ENCODE measurements at regions not wholly inside any gene's neighbourhood (a gene's known extent, or its start where the extent isn't known, plus 50 kb on each side); places are given as distances from the start of the nearest gene placed in this dataset.

GRCh38 chr18:63067939-63068338, 251.6 kb downstream of the BCL2 start:
- no peaks in the 10 kb centered on the region; the same call in 2 of the 3 replicates for H3K9me3 Mint-ChIP-seq
- H3K27ac Mint-ChIP-seq = no peak overlapping the region
- no peaks in the 10 kb centered on the region for H3K79me2 ChIP-seq (replicated peaks; ENCODE audit: insufficient read depth)
- H3K27me3 Mint-ChIP-seq (ENCODE audit: insufficient read depth, low read depth, poor library complexity) = peaks cover 4% of the 10 kb centered on the region
- no peaks in the 10 kb centered on the region for H3F3A ChIP-seq (replicated peaks; ENCODE audit: low read depth)
- H3K27me3 ChIP-seq (ENCODE audit: insufficient read depth) = no peaks in the 10 kb centered on the region
- H2AFZ ChIP-seq = no peak overlapping the region
- peaks cover 3% of the 10 kb centered on the region; the same call in 2 of the 3 replicates for H3K4me1 Mint-ChIP-seq
- no peaks in the 10 kb centered on the region for H3K4me1 ChIP-seq (ENCODE audit: insufficient read depth)
- no peak overlapping the region for H3K4me3 ChIP-seq
- H3K27ac ChIP-seq (ENCODE audit: low read depth) = no peak overlapping the region
- no peaks in the 10 kb centered on the region for H3K36me3 Mint-ChIP-seq (ENCODE audit: low read depth)
- no peak overlapping the region for H3K4me2 ChIP-seq
- ATAC-seq (no peak), DNase-seq (ENCODE audit: low spot score) (no peak)
- no peak overlapping the region for H3K4me3 Mint-ChIP-seq
- no peaks in the 10 kb centered on the region; the same call in 1 of the 2 replicates for H3K9me2 ChIP-seq (ENCODE audit: insufficient read depth)
- no peaks in the 10 kb centered on the region for H4K20me1 ChIP-seq (replicated peaks; ENCODE audit: insufficient read depth)
- TF ChIP-seq, protein P1, sequence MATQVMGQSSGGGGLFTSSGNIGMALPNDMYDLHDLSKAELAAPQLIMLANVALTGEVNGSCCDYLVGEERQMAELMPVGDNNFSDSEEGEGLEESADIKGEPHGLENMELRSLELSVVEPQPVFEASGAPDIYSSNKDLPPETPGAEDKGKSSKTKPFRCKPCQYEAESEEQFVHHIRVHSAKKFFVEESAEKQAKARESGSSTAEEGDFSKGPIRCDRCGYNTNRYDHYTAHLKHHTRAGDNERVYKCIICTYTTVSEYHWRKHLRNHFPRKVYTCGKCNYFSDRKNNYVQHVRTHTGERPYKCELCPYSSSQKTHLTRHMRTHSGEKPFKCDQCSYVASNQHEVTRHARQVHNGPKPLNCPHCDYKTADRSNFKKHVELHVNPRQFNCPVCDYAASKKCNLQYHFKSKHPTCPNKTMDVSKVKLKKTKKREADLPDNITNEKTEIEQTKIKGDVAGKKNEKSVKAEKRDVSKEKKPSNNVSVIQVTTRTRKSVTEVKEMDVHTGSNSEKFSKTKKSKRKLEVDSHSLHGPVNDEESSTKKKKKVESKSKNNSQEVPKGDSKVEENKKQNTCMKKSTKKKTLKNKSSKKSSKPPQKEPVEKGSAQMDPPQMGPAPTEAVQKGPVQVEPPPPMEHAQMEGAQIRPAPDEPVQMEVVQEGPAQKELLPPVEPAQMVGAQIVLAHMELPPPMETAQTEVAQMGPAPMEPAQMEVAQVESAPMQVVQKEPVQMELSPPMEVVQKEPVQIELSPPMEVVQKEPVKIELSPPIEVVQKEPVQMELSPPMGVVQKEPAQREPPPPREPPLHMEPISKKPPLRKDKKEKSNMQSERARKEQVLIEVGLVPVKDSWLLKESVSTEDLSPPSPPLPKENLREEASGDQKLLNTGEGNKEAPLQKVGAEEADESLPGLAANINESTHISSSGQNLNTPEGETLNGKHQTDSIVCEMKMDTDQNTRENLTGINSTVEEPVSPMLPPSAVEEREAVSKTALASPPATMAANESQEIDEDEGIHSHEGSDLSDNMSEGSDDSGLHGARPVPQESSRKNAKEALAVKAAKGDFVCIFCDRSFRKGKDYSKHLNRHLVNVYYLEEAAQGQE (IDR thresholded peaks at IDR 0.05; ENCODE audit: unreplicated experiment) = no peak
- no peak for TF ChIP-seq POLR2AphosphoS5 (IDR thresholded peaks at IDR 0.05; ENCODE audit: low read depth)
- H3K36me3 ChIP-seq (ENCODE audit: insufficient read depth) = no peaks in the 10 kb centered on the region

GRCh38 chr18:63065172-63065571, 254.4 kb downstream of the BCL2 start:
- H3K4me3 ChIP-seq = no peak overlapping the region
- no peak overlapping the region for H3K4me2 ChIP-seq
- no peaks in the 10 kb centered on the region for H3K79me2 ChIP-seq (replicated peaks; ENCODE audit: insufficient read depth)
- no peaks in the 10 kb centered on the region for H4K20me1 ChIP-seq (replicated peaks; ENCODE audit: insufficient read depth)
- no peak overlapping the region for H2AFZ ChIP-seq
- H3K27ac ChIP-seq (ENCODE audit: low read depth) = no peak overlapping the region
- no peaks in the 10 kb centered on the region; the same call in 1 of the 2 replicates for H3K9me2 ChIP-seq (ENCODE audit: insufficient read depth)
- H3K9me3 Mint-ChIP-seq = no peaks in the 10 kb centered on the region; the same call in 2 of the 3 replicates
- DNase-seq (ENCODE audit: low spot score) = no peak
- H3K27me3 ChIP-seq (ENCODE audit: insufficient read depth) = no peaks in the 10 kb centered on the region
- H3K4me1 ChIP-seq (ENCODE audit: insufficient read depth) = no peaks in the 10 kb centered on the region; the same call in 1 of the 2 replicates
- H3K36me3 ChIP-seq (ENCODE audit: insufficient read depth) = no peaks in the 10 kb centered on the region
- H3K4me1 Mint-ChIP-seq = peaks cover 3% of the 10 kb centered on the region
- H3K4me3 Mint-ChIP-seq = no peak overlapping the region
- ATAC-seq = no peak
- no peak overlapping the region for H3K27ac Mint-ChIP-seq
- TF ChIP-seq, protein P1 (IDR thresholded peaks at IDR 0.05; ENCODE audit: unreplicated experiment) = no peak
- peaks cover 4% of the 10 kb centered on the region for H3K27me3 Mint-ChIP-seq (ENCODE audit: insufficient read depth, low read depth, poor library complexity)
- H3K36me3 Mint-ChIP-seq (ENCODE audit: low read depth) = no peaks in the 10 kb centered on the region
- no peaks in the 10 kb centered on the region for H3F3A ChIP-seq (replicated peaks; ENCODE audit: low read depth)
